CD4-positive, alpha-beta T cell (primary cell): ENCODE measurements at regions not wholly inside any gene's neighbourhood (a gene's known extent, or its start where the extent isn't known, plus 50 kb on each side); places are given as distances from the start of the nearest gene placed in this dataset.

ENCODE experiments used
- ATAC-seq: fragments of 200-7000 bp; cut with Tn5 transposase; one replicate; pipeline ENCODE4 v1.10.0; 2022; ENCODE audit warnings: mild to moderate bottlenecking; ENCODE audit not compliant: poor library complexity
- CTCF ChIA-PET: fragments of 350-600 bp; sonication (Branson Sonifier 250); formaldehyde crosslinking; loops from one replicate; lab custom pipeline; 2021; ENCODE audit warnings: antibody characterized with exemption, inconsistent platforms; lab: Charles Lee
- POLR2A ChIA-PET: fragments of 350-600 bp; sonication (Branson Sonifier 250); formaldehyde crosslinking; loops from one replicate; lab custom pipeline; 2021; ENCODE audit warnings: antibody characterized with exemption, inconsistent platforms; lab: Charles Lee
- DNase-seq, 14 experiments: peaks; one replicate each; pipeline ENCODE4 v3.0.0-alpha.2; 2013 to 2020; ENCODE audit warnings: mixed read lengths in 2 of 14
- H3K27ac ChIP-seq, 2 donors: one replicate each; pipeline versions ENCODE4 v1.5.1 to v1.7.0; 2013; ENCODE audit warnings: low read length in 2 of 2, low read depth in 1 of 2, mild to moderate bottlenecking in 1 of 2
- H3K27me3 ChIP-seq, 2 experiments: 1 replicate in 1 of 2; 2 replicates in 1 of 2; pipeline versions ENCODE4 v1.6.1 to v1.7.0; 2013; ENCODE audit warnings: low read length in 2 of 2, control low read depth in 1 of 2, mild to moderate bottlenecking in 1 of 2, moderate library complexity in 1 of 2; ENCODE audit not compliant: insufficient read depth in 2 of 2, control insufficient read depth in 1 of 2
- H3K36me3 ChIP-seq: one replicate; pipeline ENCODE4 v1.6.1; 2013; ENCODE audit warnings: low read length, control low read depth; ENCODE audit not compliant: insufficient read depth
- H3K4me1 ChIP-seq: one replicate; pipeline ENCODE4 v1.6.1; 2013; ENCODE audit warnings: low read length, control low read depth; ENCODE audit not compliant: insufficient read depth
- H3K4me3 ChIP-seq: one replicate; pipeline ENCODE4 v1.5.1; 2013; ENCODE audit warnings: mild to moderate bottlenecking, low read length, moderate library complexity
- H3K9me3 ChIP-seq, 2 experiments: 1 replicate in 1 of 2; 2 replicates in 1 of 2; pipeline versions ENCODE4 v1.6.1 to v1.7.0; 2013; ENCODE audit warnings: low read length in 2 of 2, mild to moderate bottlenecking in 2 of 2, control low read depth in 1 of 2, moderate library complexity in 1 of 2; ENCODE audit not compliant: control insufficient read depth in 1 of 2, insufficient read depth in 1 of 2
- H3K27ac Mint-ChIP-seq: one replicate; pipeline ENCODE4 v1.8.0; 2020; ENCODE audit warnings: mixed read lengths
- H3K27me3 Mint-ChIP-seq: one replicate; pipeline ENCODE4 v1.8.0; 2021; ENCODE audit warnings: mixed read lengths
- H3K36me3 Mint-ChIP-seq: one replicate; pipeline ENCODE4 v1.8.0; 2021; ENCODE audit warnings: low read depth, mixed read lengths
- H3K4me1 Mint-ChIP-seq: one replicate; pipeline ENCODE4 v1.8.0; 2021; ENCODE audit warnings: low read depth, mixed read lengths
- H3K4me3 Mint-ChIP-seq: one replicate; pipeline ENCODE4 v1.8.0; 2020; ENCODE audit warnings: mild to moderate bottlenecking, mixed read lengths
- H3K9me3 Mint-ChIP-seq: one replicate; pipeline ENCODE4 v1.8.0; 2020; ENCODE audit warnings: mixed read lengths
- intact Hi-C, 2 experiments: fragments of 100-400 bp; cut with DNase I in 1 of 2; cut with micrococcal nuclease in 1 of 2; formaldehyde crosslinking; loops; one replicate each; pipeline versions ENCODE4 v1.15.1 to v1.9.0; 2023 to 2025; cut with DNase I, micrococcal nuclease
- TF ChIP-seq, protein P1 (sequence below): fragments of 200-600 bp; IDR thresholded peaks from one replicate; pipeline ENCODE4 v1.8.0; 2022; ENCODE audit warnings: antibody characterized with exemption, mild to moderate bottlenecking

DNA sequence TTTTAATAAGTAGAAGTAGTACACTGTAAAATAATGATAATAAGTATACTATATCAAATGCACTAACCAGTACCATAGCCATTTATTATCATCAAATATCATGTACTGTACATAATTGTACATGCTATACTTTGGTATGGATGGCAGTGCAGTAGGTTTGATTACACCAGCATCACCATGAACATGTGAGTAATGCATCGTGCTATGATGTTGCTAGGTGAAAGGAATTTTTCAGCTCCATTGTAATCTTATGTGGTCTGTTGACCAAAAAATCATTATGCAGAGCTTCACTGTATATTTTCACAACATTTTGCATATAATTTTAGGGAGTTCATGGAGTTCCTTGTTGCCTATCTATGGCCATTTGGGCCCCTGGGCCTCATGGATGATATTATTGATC is 72.2 kb upstream of the HMHB1 start:
- CTCF ChIA-PET = interaction anchor here (1.3 kb wide), 1 partner anchor 9 kb away, joined by 9 read pairs; no protein-coding TSS in a partner anchor
- DNase-seq = no peak
- intact Hi-C loops = no loop called here
- no peak overlapping the region for H3K4me3 ChIP-seq
- no peaks in the 10 kb centered on the region for H3K9me3 ChIP-seq
- no peak for ATAC-seq
- peaks cover 6% of the 10 kb centered on the region for H3K4me1 Mint-ChIP-seq
- no peaks in the 10 kb centered on the region for H3K27me3 ChIP-seq
- H3K27ac Mint-ChIP-seq = no peak overlapping the region
- no peaks in the 10 kb centered on the region for H3K36me3 Mint-ChIP-seq
- TF ChIP-seq, protein P1, sequence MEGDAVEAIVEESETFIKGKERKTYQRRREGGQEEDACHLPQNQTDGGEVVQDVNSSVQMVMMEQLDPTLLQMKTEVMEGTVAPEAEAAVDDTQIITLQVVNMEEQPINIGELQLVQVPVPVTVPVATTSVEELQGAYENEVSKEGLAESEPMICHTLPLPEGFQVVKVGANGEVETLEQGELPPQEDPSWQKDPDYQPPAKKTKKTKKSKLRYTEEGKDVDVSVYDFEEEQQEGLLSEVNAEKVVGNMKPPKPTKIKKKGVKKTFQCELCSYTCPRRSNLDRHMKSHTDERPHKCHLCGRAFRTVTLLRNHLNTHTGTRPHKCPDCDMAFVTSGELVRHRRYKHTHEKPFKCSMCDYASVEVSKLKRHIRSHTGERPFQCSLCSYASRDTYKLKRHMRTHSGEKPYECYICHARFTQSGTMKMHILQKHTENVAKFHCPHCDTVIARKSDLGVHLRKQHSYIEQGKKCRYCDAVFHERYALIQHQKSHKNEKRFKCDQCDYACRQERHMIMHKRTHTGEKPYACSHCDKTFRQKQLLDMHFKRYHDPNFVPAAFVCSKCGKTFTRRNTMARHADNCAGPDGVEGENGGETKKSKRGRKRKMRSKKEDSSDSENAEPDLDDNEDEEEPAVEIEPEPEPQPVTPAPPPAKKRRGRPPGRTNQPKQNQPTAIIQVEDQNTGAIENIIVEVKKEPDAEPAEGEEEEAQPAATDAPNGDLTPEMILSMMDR = no peak
- POLR2A ChIA-PET = no interaction called here
- H3K4me3 Mint-ChIP-seq = no peak overlapping the region
- no peak overlapping the region for H3K27ac ChIP-seq
- H3K27me3 Mint-ChIP-seq = no peaks in the 10 kb centered on the region
- H3K4me1 ChIP-seq = no peaks in the 10 kb centered on the region
- H3K36me3 ChIP-seq = no peaks in the 10 kb centered on the region
- no peaks in the 10 kb centered on the region for H3K9me3 Mint-ChIP-seq

DNA sequence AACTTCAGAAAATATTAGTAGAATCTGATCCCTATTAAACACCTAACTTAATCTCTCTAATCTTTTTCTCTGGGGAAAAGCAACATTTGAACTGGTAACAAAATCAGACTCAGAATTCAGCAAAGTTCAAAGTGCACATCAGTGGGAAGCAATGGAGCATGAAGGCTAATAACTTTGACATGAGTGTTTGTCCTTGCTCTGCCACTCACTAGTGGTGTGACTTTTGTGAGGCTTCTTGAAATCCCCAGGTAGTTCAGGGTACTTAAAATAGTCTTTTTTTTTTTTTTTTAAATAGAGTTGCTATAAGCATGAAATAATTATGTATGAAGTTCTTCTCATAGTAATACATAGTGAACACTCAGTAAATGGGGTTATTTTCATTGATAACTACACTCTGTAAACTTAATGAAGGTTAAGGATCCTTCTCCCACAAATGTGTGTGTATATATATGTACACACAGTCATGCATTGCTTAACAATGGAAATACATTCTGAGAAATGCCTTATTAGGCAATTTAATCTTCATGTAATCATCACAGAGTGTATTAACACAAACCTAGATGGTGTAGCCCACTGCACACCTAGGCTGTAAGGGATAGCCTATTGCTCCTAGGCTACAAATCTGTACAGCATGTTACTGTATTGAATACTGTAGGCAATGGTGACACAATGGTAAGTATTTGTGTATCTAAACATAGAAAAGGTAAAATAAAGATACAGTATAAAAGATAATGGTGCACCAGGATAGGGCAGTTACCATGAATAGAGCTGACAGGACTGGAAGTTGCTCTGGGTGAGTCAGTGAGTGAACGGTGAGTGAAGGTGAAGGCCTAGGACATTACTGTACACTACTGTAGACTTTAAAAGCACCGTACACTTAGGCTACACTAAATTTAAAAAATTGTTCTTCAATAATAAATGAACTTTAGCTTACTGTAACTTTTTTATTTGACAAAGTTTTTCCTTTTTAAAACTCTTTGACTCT is 73.3 kb upstream of the HMHB1 start:
- no peak overlapping the region for H3K27ac Mint-ChIP-seq

DNA sequence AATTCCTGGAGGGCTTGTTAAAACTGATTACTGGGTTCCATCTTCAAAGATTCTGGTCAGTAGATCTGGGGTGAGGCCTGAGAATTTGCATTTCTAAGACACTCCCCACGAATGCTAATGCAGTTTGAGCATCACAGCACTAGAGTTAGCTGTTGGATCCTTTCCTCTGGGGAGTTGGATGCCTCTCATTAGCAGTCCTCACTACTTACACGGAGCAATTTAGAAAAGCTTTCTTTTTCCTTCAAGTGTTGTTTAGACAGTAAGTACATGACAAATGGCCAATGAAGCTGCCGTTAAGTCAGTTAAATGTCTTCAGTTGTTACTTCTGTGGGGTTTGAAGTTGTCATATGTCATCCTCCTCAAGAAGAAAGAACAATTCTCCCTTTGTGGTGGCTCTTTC is 74.9 kb upstream of the HMHB1 start:
- Mint-ChIP-seq H3K27ac (no peak overlapping the region), H3K4me1 (peaks cover 6% of the 10 kb centered on the region), H3K9me3 (no peaks in the 10 kb centered on the region), H3K36me3 (no peaks in the 10 kb centered on the region), H3K4me3 (no peak overlapping the region), H3K27me3 (no peaks in the 10 kb centered on the region)
- Histone ChIP-seq H3K36me3 (no peaks in the 10 kb centered on the region), H3K9me3 (no peaks in the 10 kb centered on the region), H3K27me3 (no peaks in the 10 kb centered on the region), H3K27ac (no peak overlapping the region), H3K4me3 (no peak overlapping the region), H3K4me1 (no peaks in the 10 kb centered on the region)
- TF ChIP-seq, protein P1 = no peak
- ChIA-PET CTCF (no interaction called here), POLR2A (no interaction called here)
- DNase-seq = no peak
- no peak for ATAC-seq
- intact Hi-C loops = no loop called here

More for the DNA sequence above, 73.3 kb upstream of the HMHB1 start:
- Histone ChIP-seq H3K36me3 (no peaks in the 10 kb centered on the region), H3K27ac (no peak overlapping the region), H3K4me1 (no peaks in the 10 kb centered on the region), H3K4me3 (no peak overlapping the region), H3K9me3 (no peaks in the 10 kb centered on the region), H3K27me3 (no peaks in the 10 kb centered on the region)
- no peak for DNase-seq
- Mint-ChIP-seq H3K4me1 (peaks cover 6% of the 10 kb centered on the region), H3K4me3 (no peak overlapping the region), H3K36me3 (no peaks in the 10 kb centered on the region), H3K27me3 (no peaks in the 10 kb centered on the region), H3K9me3 (no peaks in the 10 kb centered on the region)
- no peak for ATAC-seq
- TF ChIP-seq, protein P1 = no peak
- intact Hi-C loops = no loop called here
- ChIA-PET CTCF (interaction anchor here (1.3 kb wide), 1 partner anchor 8 kb away, joined by 9 read pairs; no protein-coding TSS in a partner anchor), POLR2A (no interaction called here)
